Hepatocyte (in vitro differentiated cells): ENCODE measurements at regions not wholly inside any gene's neighbourhood (a gene's known extent, or its start where the extent isn't known, plus 50 kb on each side); places are given as distances from the start of the nearest gene placed in this dataset.

Source experiments
- CTCF ChIP-seq: fragments of 200-600 bp; sonication (generic); IDR thresholded peaks from 2 replicates; pipeline ENCODE4 v1.5.1; 2016; ENCODE audit warnings: antibody characterized with exemption, mild to moderate bottlenecking; ENCODE audit not compliant: poor library complexity
- EZH2 ChIP-seq: fragments of 200-600 bp; sonication (generic); IDR thresholded peaks from 2 replicates; pipeline ENCODE4 v1.6.1; 2016; ENCODE audit warnings: antibody characterized with exemption, mild to moderate bottlenecking, borderline replicate concordance
- EZH2phosphoT487 ChIP-seq: fragments of 200-600 bp; sonication (generic); IDR thresholded peaks from one replicate; pipeline ENCODE4 v1.6.1; 2018; ENCODE audit warnings: antibody characterized with exemption, mild to moderate bottlenecking, low read depth, moderate library complexity; ENCODE audit not compliant: unreplicated experiment, severe bottlenecking

GRCh38 chr1:30383221-30383711 is 340.1 kb downstream of the MATN1 start:
- no peak for TF ChIP-seq CTCF
- no peak for TF ChIP-seq EZH2
- no peak for TF ChIP-seq EZH2phosphoT487
